ENCODE measurements at regions not wholly inside any gene's neighbourhood (a gene's known extent, or its start where the extent isn't known, plus 50 kb on each side); places are given as distances from the start of the nearest gene placed in this dataset.

- no peak overlapping the region for H3K4me3 Mint-ChIP-seq
- Histone ChIP-seq H3K27ac (ENCODE audit: low read length) (no peak overlapping the region), H3K4me1 (ENCODE audit: control insufficient read depth, insufficient read depth, low read length) (no peaks in the 10 kb centered on the region), H3K36me3 (ENCODE audit: control insufficient read depth, insufficient read depth, low read length) (no peaks in the 10 kb centered on the region), H3K27me3 (ENCODE audit: control insufficient read depth, insufficient read depth, low read length) (no peaks in the 10 kb centered on the region), H3K4me3 (ENCODE audit: low read length) (no peak overlapping the region), H3K9me3 (ENCODE audit: control insufficient read depth, insufficient read depth, low read length) (no peaks in the 10 kb centered on the region)
- H3K36me3 Mint-ChIP-seq = no peaks in the 10 kb centered on the region
- TF ChIP-seq CTCF (IDR thresholded peaks at IDR 0.05) = no peak
- no peak overlapping the region for H3K27ac Mint-ChIP-seq
- no peaks in the 10 kb centered on the region for H3K4me1 Mint-ChIP-seq
- intact Hi-C loops (cut with micrococcal nuclease) = no loop called here
- no peaks in the 10 kb centered on the region for H3K27me3 Mint-ChIP-seq (ENCODE audit: low read depth in 2 of 2)
- ATAC-seq (no peak), DNase-seq (no peak)
- H3K9me3 Mint-ChIP-seq = peaks cover 4 to 6% of the 10 kb centered on the region in 2 donors
- WGBS (ENCODE audit: insufficient coverage) = 60% methylated on average over 1 of the region's 2 CpGs
Measured at GRCh38 chr13:94917824-94918223, 205.5 kb upstream of the SOX21 start.

- ATAC-seq = no peak
- no peaks in the 10 kb centered on the region for H3K27me3 ChIP-seq (ENCODE audit: control insufficient read depth, insufficient read depth, low read length)
- no peaks in the 10 kb centered on the region for H3K9me3 ChIP-seq (ENCODE audit: control insufficient read depth, insufficient read depth, low read length)
- no peak overlapping the region for H3K27ac ChIP-seq (ENCODE audit: low read length)
- Mint-ChIP-seq H3K27ac (no peak overlapping the region), H3K36me3 (no peaks in the 10 kb centered on the region), H3K4me3 (no peak overlapping the region), H3K9me3 (peaks cover 7 to 10% of the 10 kb centered on the region in 2 donors), H3K27me3 (ENCODE audit: low read depth in 2 of 2) (no peaks in the 10 kb centered on the region), H3K4me1 (no peaks in the 10 kb centered on the region)
- no peak for TF ChIP-seq CTCF (IDR thresholded peaks at IDR 0.05)
- H3K4me1 ChIP-seq (ENCODE audit: control insufficient read depth, insufficient read depth, low read length) = no peaks in the 10 kb centered on the region
- 69% methylated on average over 1 of the region's 1 CpG for WGBS (ENCODE audit: insufficient coverage)
- no peaks in the 10 kb centered on the region for H3K36me3 ChIP-seq (ENCODE audit: control insufficient read depth, insufficient read depth, low read length)
- intact Hi-C loops (cut with micrococcal nuclease) = no loop called here
- DNase-seq = no peak
- no peak overlapping the region for H3K4me3 ChIP-seq (ENCODE audit: low read length)
Measured at GRCh38 chr13:94914895-94915294, 202.6 kb upstream of the SOX21 start.

- H3K4me1 Mint-ChIP-seq = no peaks in the 10 kb centered on the region
- H3K36me3 Mint-ChIP-seq = no peaks in the 10 kb centered on the region
- no peak overlapping the region for H3K27ac Mint-ChIP-seq
- Histone ChIP-seq H3K9me3 (ENCODE audit: control insufficient read depth, insufficient read depth, low read length) (no peaks in the 10 kb centered on the region), H3K27ac (ENCODE audit: low read length) (no peak overlapping the region), H3K4me3 (ENCODE audit: low read length) (no peak overlapping the region), H3K4me1 (ENCODE audit: control insufficient read depth, insufficient read depth, low read length) (no peaks in the 10 kb centered on the region), H3K27me3 (ENCODE audit: control insufficient read depth, insufficient read depth, low read length) (no peaks in the 10 kb centered on the region), H3K36me3 (ENCODE audit: control insufficient read depth, insufficient read depth, low read length) (no peaks in the 10 kb centered on the region)
- H3K9me3 Mint-ChIP-seq = peaks cover 3 to 9% of the 10 kb centered on the region in 2 donors
- DNase-seq (no peak), ATAC-seq (no peak)
- H3K4me3 Mint-ChIP-seq = no peak overlapping the region
- H3K27me3 Mint-ChIP-seq (ENCODE audit: low read depth in 2 of 2) = no peaks in the 10 kb centered on the region
- no CpG with 5 or more reads among the region's 2 CpGs for WGBS (ENCODE audit: insufficient coverage)
- intact Hi-C loops (cut with micrococcal nuclease) = no loop called here
- TF ChIP-seq CTCF (IDR thresholded peaks at IDR 0.05) = no peak
Measured at GRCh38 chr13:94906605-94907004, 194.3 kb upstream of the SOX21 start.

GRCh38 chr13:94902722-94903407, 190.5 kb upstream of the SOX21 start:
- intact Hi-C loops (cut with micrococcal nuclease) = no loop called here
- H3K4me1 Mint-ChIP-seq = no peaks in the 10 kb centered on the region
- 91% methylated on average over 4 of the region's 4 CpGs for WGBS (ENCODE audit: insufficient coverage)

More at GRCh38 chr13:94902722-94903407, 190.5 kb upstream of the SOX21 start:
- ATAC-seq = no peak
- Histone ChIP-seq H3K36me3 (ENCODE audit: control insufficient read depth, insufficient read depth, low read length) (no peaks in the 10 kb centered on the region), H3K27ac (ENCODE audit: low read length) (no peak overlapping the region), H3K9me3 (ENCODE audit: control insufficient read depth, insufficient read depth, low read length) (no peaks in the 10 kb centered on the region), H3K4me3 (ENCODE audit: low read length) (no peak overlapping the region), H3K4me1 (ENCODE audit: control insufficient read depth, insufficient read depth, low read length) (no peaks in the 10 kb centered on the region), H3K27me3 (ENCODE audit: control insufficient read depth, insufficient read depth, low read length) (no peaks in the 10 kb centered on the region)
- no peaks in the 10 kb centered on the region for H3K27me3 Mint-ChIP-seq (ENCODE audit: low read depth in 2 of 2)
- H3K27ac Mint-ChIP-seq = no peak overlapping the region
- no peak for DNase-seq
- no peaks in the 10 kb centered on the region for H3K36me3 Mint-ChIP-seq
- no peaks in the 10 kb centered on the region for H3K9me3 Mint-ChIP-seq
- TF ChIP-seq CTCF (IDR thresholded peaks at IDR 0.05) = no peak
- H3K4me3 Mint-ChIP-seq = no peak overlapping the region

Measured in natural killer cell (primary cell).